Activated CD4-positive, CD25-positive, alpha-beta regulatory T cell treated with anti-CD3 and anti-CD28 coated beads, Interleukin-2, amount 50 U/mL, for 72 hours (primary cell): ENCODE measurements at regions not wholly inside any gene's neighbourhood (a gene's known extent, or its start where the extent isn't known, plus 50 kb on each side); places are given as distances from the start of the nearest gene placed in this dataset.
"Not testable (repeated sequence)": the region's sequence is repeated elsewhere in the genome, so short reads cannot be mapped to it uniquely, and the experiment has no call there.

Source experiments
- DNase-seq: peaks from one replicate; pipeline ENCODE4 v3.0.0; 2021

GRCh38 chr22:49721211-49721763 lies 106.4 kb downstream of the BRD1 start:
- DNase-seq = no peak

DNA sequence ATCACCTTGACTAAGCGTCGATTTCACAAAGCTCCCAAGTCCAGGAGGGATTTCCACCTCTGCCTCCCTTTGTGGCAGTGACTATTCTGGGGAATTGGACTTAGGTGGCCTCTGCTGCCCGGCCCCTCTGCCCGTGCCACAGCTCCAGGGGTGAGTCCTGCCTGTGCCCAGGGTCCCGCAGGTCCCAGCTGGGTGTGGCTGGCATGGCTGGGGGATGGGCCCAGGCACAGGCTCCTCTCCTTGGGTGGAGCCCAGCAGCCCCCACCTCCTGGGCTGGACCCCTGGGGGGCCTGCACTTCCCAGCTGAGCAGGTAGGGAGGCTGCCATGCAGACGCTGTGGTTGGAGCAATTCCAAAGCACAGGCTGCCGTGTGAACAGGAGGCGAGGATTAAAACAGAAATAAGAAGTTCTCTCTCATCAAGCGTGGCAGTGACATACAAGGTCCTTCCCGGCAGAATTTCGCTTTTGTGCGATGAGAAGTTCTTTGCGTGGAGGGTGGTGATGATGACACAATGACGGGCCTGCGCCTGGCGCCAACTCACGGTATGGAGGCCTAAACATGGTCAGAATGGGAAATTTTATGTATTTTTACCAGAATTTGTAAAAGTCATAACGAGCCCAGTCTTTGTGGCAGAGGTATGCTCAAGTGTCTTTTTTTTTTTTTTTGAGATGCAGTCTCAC lies 107.3 kb downstream of the BRD1 start:
- no peak for DNase-seq

DNA sequence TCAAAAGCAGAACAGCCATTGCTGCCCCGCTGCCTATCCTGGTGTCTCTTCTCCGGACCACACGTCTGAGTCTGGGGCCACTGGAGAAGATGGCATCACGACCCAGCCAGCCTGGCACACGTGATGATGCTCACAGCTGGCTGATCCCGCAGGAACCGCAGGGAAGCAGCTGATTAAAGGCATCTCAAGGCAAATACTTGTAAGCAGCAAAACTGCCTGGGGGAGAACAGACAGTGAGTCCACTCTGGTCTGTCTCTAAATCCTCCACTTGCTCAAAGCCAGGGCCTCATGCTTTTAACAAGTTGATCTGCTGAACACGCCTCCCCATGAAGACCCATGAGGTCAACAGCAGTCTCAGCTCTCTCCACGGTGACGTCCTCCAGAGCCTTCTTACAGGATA lies 108.6 kb downstream of the BRD1 start:
- no peak for DNase-seq

- DNase-seq = no peak
Measured at GRCh38 chr22:49718396-49718795, 109.3 kb downstream of the BRD1 start.

DNA sequence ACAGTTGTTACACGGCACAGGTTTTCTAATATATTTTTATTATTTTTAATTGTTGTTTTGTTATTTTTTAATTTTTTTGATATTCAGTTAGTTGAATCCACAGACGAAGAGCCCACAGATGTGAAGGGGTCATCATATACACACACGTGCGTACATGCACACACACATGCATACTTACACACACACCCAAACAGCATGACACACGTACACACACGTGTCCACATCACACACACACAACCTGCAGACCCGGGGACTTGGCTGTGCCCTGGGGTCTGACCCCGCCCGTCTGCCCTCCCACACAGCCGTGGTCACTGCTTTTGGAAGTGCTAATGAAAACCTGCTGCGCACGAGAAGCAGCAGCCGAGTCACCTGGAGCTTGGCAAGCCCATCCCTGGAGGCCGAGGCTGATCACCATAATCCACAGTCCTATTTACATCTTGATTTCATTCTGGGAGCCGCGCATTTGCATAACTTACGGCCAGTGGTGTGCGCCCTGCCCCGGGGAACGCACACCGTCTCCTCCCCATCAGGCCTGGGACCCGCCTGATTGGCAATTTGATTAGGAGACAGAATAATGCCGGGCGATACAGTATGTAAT lies 110.3 kb downstream of the BRD1 start:
- DNase-seq = no peak

DNA sequence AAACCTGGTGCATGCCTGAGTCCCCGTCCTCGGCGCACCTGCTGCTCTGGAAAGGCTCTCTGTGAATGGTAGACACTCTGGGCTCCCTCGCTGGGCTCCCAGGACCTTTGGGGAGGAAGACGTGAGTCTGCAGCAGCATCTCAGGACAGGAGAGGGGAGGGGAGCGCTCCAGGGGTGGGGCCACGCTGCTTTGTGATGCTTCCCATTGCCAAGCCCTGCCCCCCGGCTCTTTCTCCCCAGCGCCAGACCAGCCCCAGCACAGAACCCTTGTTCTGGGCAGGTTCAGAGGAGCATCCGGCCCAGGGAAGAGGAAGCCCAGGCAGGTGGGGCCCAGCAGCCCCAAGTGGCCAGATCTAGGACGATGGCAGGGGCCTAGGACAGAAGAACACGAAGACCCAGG lies 111.2 kb downstream of the BRD1 start:
- no peak for DNase-seq

DNA sequence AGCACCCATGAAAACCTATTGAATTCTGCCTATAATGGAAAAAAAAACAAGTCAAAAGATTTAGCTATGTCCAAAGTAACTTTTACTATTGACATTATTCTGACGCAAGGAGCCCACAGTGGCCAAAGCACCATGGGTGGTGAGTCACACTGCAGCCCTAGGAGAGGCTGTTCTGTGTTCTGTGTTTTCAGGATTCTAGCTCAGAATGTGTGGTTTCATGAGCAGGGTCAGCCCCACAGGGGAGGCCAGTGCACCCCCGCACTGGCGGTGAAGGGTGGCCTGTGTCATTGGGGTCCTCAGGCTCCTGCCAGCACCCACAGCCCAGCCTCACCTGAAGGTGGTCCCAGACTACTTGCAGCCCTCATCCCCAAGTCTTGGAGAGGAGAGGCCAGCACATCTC lies 112.2 kb downstream of the BRD1 start:
- no peak for DNase-seq

GRCh38 chr22:49713003-49713402 lies 114.7 kb downstream of the BRD1 start:
- no peak for DNase-seq

GRCh38 chr22:49712195-49712791 lies 115.4 kb downstream of the BRD1 start:
- DNase-seq = no peak

DNA sequence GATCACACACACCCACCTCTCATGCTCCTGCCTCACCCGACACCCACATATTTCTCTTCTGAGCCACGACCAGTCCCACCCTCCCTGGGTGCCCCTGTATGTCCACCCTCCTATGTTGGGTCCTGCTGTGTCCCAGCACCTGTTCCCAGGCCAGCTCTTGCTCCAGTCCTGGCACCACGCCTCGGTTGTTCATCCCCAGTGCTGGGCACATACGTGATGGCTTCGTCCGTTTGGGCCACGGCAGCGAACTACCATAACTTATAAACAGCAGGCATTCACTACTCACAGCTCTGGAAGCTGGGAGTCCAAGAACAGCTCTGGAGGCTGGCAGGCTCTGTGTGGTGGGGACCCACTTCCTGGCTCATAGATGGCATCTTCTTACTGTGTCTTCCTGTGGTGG lies 116.9 kb downstream of the BRD1 start:
- no peak for DNase-seq

- DNase-seq = no peak
Measured at GRCh38 chr22:49709464-49709863, 118.2 kb downstream of the BRD1 start.

- DNase-seq = no peak
Measured at GRCh38 chr22:49705972-49706352, 121.7 kb downstream of the BRD1 start.

DNA sequence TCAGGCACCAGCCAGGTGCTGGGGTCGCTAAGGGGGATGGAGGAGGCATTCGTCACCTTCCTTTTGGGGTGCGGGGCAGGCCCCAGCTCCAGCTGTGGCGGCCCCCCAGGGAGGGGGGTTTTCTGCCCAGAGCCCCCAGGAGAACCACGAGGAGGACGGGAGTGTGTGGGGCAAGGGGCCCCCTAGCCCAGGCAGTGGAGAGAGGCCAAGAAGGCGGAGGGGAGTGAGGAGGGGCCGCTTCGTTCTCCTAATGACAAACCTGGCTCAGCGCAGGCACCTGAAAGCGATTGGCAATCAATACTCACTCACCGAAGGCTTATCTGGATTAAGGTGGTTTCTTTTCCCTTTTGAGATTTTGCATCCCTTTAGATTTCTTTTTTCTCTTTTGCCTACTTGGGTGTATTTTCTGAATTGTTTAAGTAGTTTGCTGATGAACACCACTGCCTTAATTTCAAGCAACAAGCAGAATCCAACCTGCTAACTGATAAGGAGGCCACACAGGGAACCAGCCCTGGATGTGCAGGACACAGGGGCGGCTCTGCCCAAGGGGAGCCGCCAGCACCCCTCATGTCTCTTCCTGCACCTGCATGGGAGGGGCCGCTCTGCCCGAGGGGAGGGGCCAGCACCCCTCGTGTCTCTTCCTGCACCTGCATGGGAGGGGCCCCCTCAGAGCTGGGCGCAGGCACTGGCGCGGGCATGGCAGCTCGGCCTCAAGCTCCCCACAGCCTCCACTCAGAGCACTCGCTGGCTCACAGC lies 122.3 kb downstream of the BRD1 start:
- no peak for DNase-seq

GRCh38 chr22:49704345-49705215 lies 123.1 kb downstream of the BRD1 start:
- no peak for DNase-seq

DNA sequence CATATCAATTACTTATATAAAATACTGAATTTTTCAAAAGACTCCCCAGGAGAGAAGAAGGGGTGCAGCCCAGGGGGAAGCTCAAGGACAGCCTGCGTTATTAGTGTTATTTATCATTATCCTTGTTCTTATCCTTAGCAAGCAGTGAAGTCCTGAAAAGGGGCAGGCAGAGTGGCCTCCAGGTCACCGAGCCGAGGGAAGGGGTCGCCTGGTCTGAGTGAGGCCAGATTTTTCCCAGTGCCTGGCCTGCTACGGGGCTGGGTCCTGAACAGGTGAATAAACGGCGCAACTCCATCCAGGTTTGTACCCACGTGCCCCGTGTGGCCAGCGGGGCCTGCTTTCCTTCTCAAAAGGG lies 123.7 kb downstream of the BRD1 start:
- DNase-seq = no peak

GRCh38 chr22:49703505-49703904 lies 124.2 kb downstream of the BRD1 start:
- no peak for DNase-seq

- no peak for DNase-seq
Measured at GRCh38 chr22:49702068-49702397, 125.6 kb downstream of the BRD1 start.

GRCh38 chr22:49701380-49702067 lies 126.1 kb downstream of the BRD1 start:
- no peak for DNase-seq

GRCh38 chr22:49699928-49700498 lies 127.7 kb downstream of the BRD1 start:
- DNase-seq = no peak

DNA sequence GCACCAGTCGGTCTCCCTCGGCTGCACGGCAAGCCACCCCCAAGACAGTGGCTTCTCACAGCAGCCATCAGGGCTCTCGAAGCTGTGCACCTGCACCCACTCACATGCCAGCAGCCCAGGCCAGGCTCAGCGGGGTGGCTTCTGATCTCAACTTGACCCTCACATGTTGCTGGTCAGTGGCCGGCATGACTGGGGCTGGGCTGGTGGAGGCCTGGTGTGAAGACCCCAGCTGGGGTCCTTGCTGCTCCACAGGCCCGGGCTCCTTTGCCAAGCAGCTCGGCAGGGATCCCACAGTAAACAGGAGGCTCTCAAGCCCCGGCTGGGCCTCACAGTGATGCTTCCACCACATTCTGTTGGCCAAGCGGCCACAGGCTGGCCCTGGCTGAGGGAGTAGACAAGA lies 128.2 kb downstream of the BRD1 start:
- no peak for DNase-seq

DNA sequence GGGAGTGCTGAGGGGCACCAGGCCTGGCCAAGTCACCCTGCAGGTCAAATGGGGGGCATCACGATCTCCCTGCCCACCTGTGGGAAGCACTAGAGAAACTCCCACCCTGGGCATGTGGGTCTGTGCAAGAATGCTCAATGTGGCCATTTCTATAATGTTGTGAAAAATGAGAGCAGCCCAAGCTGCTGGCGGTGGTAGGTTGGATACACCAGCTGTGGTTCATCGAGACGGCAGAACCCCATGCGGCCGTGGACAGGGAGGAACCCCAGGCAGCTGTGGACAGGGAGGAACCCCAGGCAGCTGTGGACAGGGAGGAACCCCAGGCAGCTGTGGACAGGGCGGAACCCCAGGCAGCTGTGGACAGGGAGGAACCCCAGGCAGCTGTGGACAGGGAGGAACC lies 129.1 kb downstream of the BRD1 start:
- DNase-seq = not testable (repeated sequence)

DNA sequence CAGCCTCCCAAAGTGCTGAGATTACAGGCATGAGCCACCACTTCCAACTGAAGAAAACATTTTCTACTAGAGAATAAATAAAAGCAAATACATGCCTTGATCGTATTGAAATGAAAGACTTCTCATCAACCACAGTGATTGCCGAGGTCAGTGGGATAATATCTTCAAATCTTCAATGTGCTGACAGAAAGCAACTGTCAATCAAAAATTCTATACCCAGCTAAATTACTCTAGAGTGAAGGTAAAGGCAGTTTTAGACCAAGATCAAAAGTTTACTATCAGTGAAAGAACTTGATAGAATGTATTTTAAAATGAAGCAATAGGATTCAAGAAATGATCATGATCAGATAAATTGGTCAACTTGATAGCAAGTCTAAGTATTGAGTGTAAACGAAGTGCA lies 130.6 kb downstream of the BRD1 start:
- no peak for DNase-seq
